ENCODE measurements at regions not wholly inside any gene's neighbourhood (a gene's known extent, or its start where the extent isn't known, plus 50 kb on each side); places are given as distances from the start of the nearest gene placed in this dataset.

- H2BK12ac ChIP-seq (ENCODE audit: low read depth, low read length) = no peak overlapping the region
- H3K4me1 ChIP-seq (replicated peaks in 1 of 4; ENCODE audit: control insufficient read depth in 3 of 4, insufficient read depth in 4 of 4, low read length in 3 of 4) = 0 out of 7 replicates have a peak, but pooled peaks cover 0 to 2% (median 0%) of the 10 kb centered on the region in 4 experiments
- H2AFZ ChIP-seq (ENCODE audit: low read length) = no peak overlapping the region
- TF ChIP-seq TBP (IDR thresholded peaks at IDR 0.05; ENCODE audit: low read depth, low read length) = no peak
- TF ChIP-seq NRF1 (IDR thresholded peaks at IDR 0.05; ENCODE audit: low read depth, low read length) = no peak
- no peak for TF ChIP-seq USF2 (IDR thresholded peaks at IDR 0.05; ENCODE audit: low read length)
- TF ChIP-seq TAF7 (optimal IDR thresholded peaks at IDR 0.05; ENCODE audit: borderline replicate concordance, low read depth, low read length) = no peak
- TF ChIP-seq SUZ12 (IDR thresholded peaks at IDR 0.05; ENCODE audit: low read length) = no peak
- TF ChIP-seq RFX5 (IDR thresholded peaks at IDR 0.05; ENCODE audit: borderline replicate concordance, low read depth, low read length) = no peak
- TF ChIP-seq CREB1 (IDR thresholded peaks at IDR 0.05) = no peak
- H3K27me3 ChIP-seq (replicated peaks in 1 of 4; ENCODE audit: control insufficient read depth in 3 of 4, extremely low read depth in 1 of 4, insufficient read depth in 3 of 4, low read length in 3 of 4) = no peaks in the 10 kb centered on the region
- H3K18ac ChIP-seq (ENCODE audit: extremely low read depth, low read length) = no peak overlapping the region
- H3K23ac ChIP-seq (ENCODE audit: insufficient read length) = no peak overlapping the region
- no peak overlapping the region for H2BK20ac ChIP-seq (ENCODE audit: low read length)
- H3K9ac ChIP-seq (replicated peaks in 1 of 4; ENCODE audit: extremely low read depth in 1 of 4, low read depth in 3 of 4, low read length in 3 of 4) = no peak overlapping the region
- H4K8ac ChIP-seq (ENCODE audit: extremely low read depth, insufficient read depth, low read length) = no peak overlapping the region
- no peaks in the 10 kb centered on the region for H3K79me2 ChIP-seq (ENCODE audit: control insufficient read depth in 1 of 2, insufficient read depth in 2 of 2, low read length in 2 of 2)
- no peaks in the 10 kb centered on the region for H3K36me3 ChIP-seq (ENCODE audit: control insufficient read depth in 2 of 4, insufficient read depth in 4 of 4, low read length in 3 of 4)
- ChIA-PET CTCF (ENCODE audit: partially characterized antibody) (interaction anchor here (0.7 to 4.7 kb wide), 7 partner anchors 9 to 62 kb away, joined by 3 to 33 read pairs (median 4); no protein-coding TSS in a partner anchor), POLR2A (ENCODE audit: partially characterized antibody) (no interaction called here)
- no peak overlapping the region for H3K4ac ChIP-seq (replicated peaks; ENCODE audit: insufficient read length, low read depth, low read length)
- peaks cover 0 to 2% of the 10 kb centered on the region in 2 experiments for H4K20me1 ChIP-seq (replicated peaks in 1 of 2; ENCODE audit: control insufficient read depth in 1 of 2, insufficient read depth in 2 of 2, low read length in 2 of 2)
- H3K4me3 ChIP-seq (ENCODE audit: extremely low read depth in 1 of 4, insufficient read depth in 2 of 4, low read depth in 3 of 4, low read length in 4 of 4) = no peak overlapping the region
- no peak overlapping the region for H2BK120ac ChIP-seq (replicated peaks; ENCODE audit: low read depth, low read length)
- H3K79me1 ChIP-seq (ENCODE audit: low read depth, low read length) = no peaks in the 10 kb centered on the region
- H2AK5ac ChIP-seq (ENCODE audit: low read depth, low read length) = no peak overlapping the region
- no peaks in the 10 kb centered on the region for H3K23me2 ChIP-seq (ENCODE audit: low read depth, low read length)
- no peak overlapping the region for H3K56ac ChIP-seq (replicated peaks; ENCODE audit: insufficient read length, low read depth, low read length)
- no peak overlapping the region for H2BK5ac ChIP-seq (ENCODE audit: low read depth, low read length)
- H2BK15ac ChIP-seq (ENCODE audit: low read length) = no peak overlapping the region
- no peak overlapping the region for H4K91ac ChIP-seq (replicated peaks; ENCODE audit: insufficient read length, low read length)
- H3K4me2 ChIP-seq (ENCODE audit: insufficient read depth in 1 of 2, low read depth in 2 of 2, low read length in 2 of 2) = no peak overlapping the region
- FAIRE-seq = no peak
- WGBS, 2 experiments (ENCODE audit: extremely low coverage in 1 of 2, insufficient coverage in 1 of 2, insufficient read length in 1 of 2, insufficient replicate concordance in 2 of 2, low coverage in 1 of 2, low lambda C conversion rate in 2 of 2, missing lambda C conversion rate in 1 of 2) = 86% methylated on average over 4 of the region's 4 CpGs; no CpG with 5 or more reads in 1 of the 2 experiments
- H3K9me3 ChIP-seq (ENCODE audit: insufficient read depth in 2 of 2, low read depth in 1 of 2, low read length in 1 of 2) = no peaks in the 10 kb centered on the region; a peak in 1 of 4 replicates
- no peak overlapping the region for H3K14ac ChIP-seq (ENCODE audit: insufficient read length)
- H3K27ac ChIP-seq (ENCODE audit: low read depth, low read length) = no peak overlapping the region
- no peak overlapping the region for H4K5ac ChIP-seq (ENCODE audit: insufficient read length, low read depth, low read length)
- no peak for DNase-seq (ENCODE audit: low read depth in 1 of 2, low spot score in 2 of 2)
These were observed 51.2 kb upstream of the CSF3R start for GRCh38 chr1:36533897-36534296.

Measured in H1 (cell line).